GM19397 (cell line): ENCODE measurements at regions not wholly inside any gene's neighbourhood (a gene's known extent, or its start where the extent isn't known, plus 50 kb on each side); places are given as distances from the start of the nearest gene placed in this dataset.

Source experiments
- ATAC-seq: cut with Tn5 transposase; IDR thresholded peaks from one replicate; pipeline ENCODE4 v1.9.1; 2021; ENCODE audit warnings: mild to moderate bottlenecking, moderate library complexity; ENCODE audit not compliant: unreplicated experiment

- ATAC-seq, result no peak
These were observed 622.1 kb downstream of the PLPP3 start for GRCh38 chr1:55957276-55957675.

GRCh38 chr1:55955016-55955621 is 624.2 kb downstream of the PLPP3 start:
- no peak for ATAC-seq

GRCh38 chr1:55951291-55951690 is 628.1 kb downstream of the PLPP3 start:
- ATAC-seq, result no peak

- no peak for ATAC-seq
These were observed 631.9 kb downstream of the PLPP3 start for GRCh38 chr1:55947446-55947845.

- ATAC-seq, result no peak
These were observed 635.5 kb downstream of the PLPP3 start for GRCh38 chr1:55943721-55944435.

- ATAC-seq, result no peak
These were observed 636.4 kb downstream of the PLPP3 start for GRCh38 chr1:55943012-55943411.

- ATAC-seq, result no peak
These were observed 639.5 kb downstream of the PLPP3 start for GRCh38 chr1:55939866-55940265.

- ATAC-seq, result no peak
These were observed 640.5 kb downstream of the PLPP3 start for GRCh38 chr1:55938861-55939260.

GRCh38 chr1:55938376-55938850 is 641.0 kb downstream of the PLPP3 start:
- ATAC-seq, result no peak

GRCh38 chr1:55937840-55938375 is 641.5 kb downstream of the PLPP3 start:
- no peak for ATAC-seq

- ATAC-seq, result no peak
These were observed 644.1 kb downstream of the PLPP3 start for GRCh38 chr1:55935236-55935635.

- no peak for ATAC-seq
These were observed 647.0 kb downstream of the PLPP3 start for GRCh38 chr1:55932402-55932801.

- ATAC-seq, result no peak
These were observed 648.1 kb downstream of the PLPP3 start for GRCh38 chr1:55931081-55931940.

GRCh38 chr1:55929652-55930051 is 649.7 kb downstream of the PLPP3 start:
- no peak for ATAC-seq

GRCh38 chr1:55928576-55928975 is 650.8 kb downstream of the PLPP3 start:
- no peak for ATAC-seq

- ATAC-seq, result no peak
These were observed 651.6 kb downstream of the PLPP3 start for GRCh38 chr1:55927702-55928290.

- no peak for ATAC-seq
These were observed 652.4 kb downstream of the PLPP3 start for GRCh38 chr1:55926906-55927471.

GRCh38 chr1:55916907-55917306 is 662.5 kb downstream of the PLPP3 start:
- no peak for ATAC-seq

GRCh38 chr1:55916481-55916880 is 662.9 kb downstream of the PLPP3 start:
- ATAC-seq, result no peak

GRCh38 chr1:55913565-55913964 is 665.8 kb downstream of the PLPP3 start:
- no peak for ATAC-seq

GRCh38 chr1:55912438-55912837 is 666.9 kb downstream of the PLPP3 start:
- no peak for ATAC-seq
